Activated CD8-positive, alpha-beta memory T cell treated with anti-CD3 and anti-CD28 coated beads for 24 hours (primary cell): ENCODE measurements at regions not wholly inside any gene's neighbourhood (a gene's known extent, or its start where the extent isn't known, plus 50 kb on each side); places are given as distances from the start of the nearest gene placed in this dataset.

ENCODE experiments used
- DNase-seq: peaks from one replicate; pipeline ENCODE4 v3.0.0-alpha.2; 2020

- no peak for DNase-seq
These were observed 617.8 kb downstream of the MRPL39 start for GRCh38 chr21:24989516-24989915.

DNA sequence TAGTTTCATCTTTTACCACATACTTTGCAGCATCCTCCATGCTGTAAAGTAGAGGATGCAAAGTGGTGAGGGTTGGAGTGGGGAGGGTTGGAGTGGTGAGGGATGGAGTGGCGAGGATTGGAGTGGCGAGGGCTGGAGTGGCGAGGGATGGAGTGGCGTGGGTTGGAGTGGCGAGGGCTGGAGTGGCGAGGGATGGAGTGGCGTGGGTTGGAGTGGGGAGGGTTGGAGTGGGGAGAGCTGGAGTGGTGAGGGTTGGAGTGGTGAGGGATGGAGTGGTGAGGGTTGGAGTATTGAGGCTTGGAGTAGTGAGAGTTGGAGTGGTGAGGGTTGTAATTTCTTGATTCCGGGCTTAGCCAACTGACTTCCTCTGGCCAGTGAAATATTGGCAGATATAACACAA lies 618.3 kb downstream of the MRPL39 start:
- no peak for DNase-seq

DNA sequence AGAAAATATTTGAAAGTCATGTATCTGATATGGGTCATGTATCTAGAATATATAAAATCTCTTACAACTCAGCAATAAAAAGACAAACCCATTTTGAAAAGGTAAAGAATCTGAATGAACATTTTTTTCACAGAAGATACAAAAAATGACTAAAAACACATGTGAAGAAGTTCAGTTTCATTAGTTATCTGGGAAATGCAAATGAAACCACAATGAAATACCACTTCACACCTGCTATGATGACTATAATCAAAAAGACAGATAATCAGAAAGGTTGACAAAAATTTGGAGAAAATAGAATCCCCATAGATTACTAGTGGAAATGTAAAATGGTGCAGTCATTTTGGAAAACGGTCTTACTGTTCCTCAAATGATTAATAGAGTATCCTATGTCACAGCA lies 631.0 kb downstream of the MRPL39 start:
- no peak for DNase-seq

GRCh38 chr21:24969068-24969467 lies 638.2 kb downstream of the MRPL39 start:
- no peak for DNase-seq

- no peak for DNase-seq
These were observed 651.9 kb downstream of the MRPL39 start for GRCh38 chr21:24955275-24955961.

DNA sequence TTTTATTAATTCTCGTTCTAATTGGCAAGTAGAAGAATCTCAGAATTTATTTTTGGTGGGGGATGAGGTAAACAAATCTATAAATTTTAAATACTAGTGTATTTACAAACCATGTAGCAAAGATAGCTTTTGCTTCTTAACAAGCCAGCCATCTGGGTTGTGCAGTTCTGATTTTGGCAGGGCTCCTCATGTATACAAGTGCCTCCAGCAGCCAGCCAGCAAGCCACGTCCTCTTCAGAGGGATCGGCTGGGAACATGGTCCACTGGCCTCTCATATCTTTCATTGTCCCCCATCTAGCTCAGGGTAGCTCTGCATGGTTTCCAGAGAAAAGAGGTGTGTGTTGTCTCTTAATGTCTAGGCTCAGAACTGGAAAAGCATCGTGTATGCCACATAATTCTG lies 659.1 kb downstream of the MRPL39 start:
- no peak for DNase-seq

GRCh38 chr21:24945910-24946309 lies 661.4 kb downstream of the MRPL39 start:
- DNase-seq: no peak

- no peak for DNase-seq
These were observed 665.7 kb downstream of the MRPL39 start for GRCh38 chr21:24941316-24942185.

GRCh38 chr21:24939291-24939690 lies 668.0 kb downstream of the MRPL39 start:
- no peak for DNase-seq

DNA sequence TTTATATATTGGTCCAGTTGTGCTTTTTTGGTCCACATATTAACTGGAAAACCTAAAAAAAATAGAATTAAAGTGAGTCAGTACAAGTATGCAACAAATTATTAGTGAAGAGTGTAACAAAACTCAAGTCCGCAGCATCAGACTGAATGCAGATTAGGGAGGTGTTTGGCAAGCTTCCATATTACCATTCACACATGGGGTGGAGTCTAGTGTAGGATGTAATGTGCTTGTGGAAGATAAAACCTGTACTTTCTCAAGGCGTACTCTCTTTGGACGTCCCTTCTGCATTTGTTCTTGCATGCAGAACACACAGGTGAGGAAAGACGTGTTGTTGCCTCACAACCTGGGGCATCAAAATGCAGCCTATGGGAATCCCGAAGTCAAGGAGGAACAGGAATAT lies 668.7 kb downstream of the MRPL39 start:
- DNase-seq: no peak

DNA sequence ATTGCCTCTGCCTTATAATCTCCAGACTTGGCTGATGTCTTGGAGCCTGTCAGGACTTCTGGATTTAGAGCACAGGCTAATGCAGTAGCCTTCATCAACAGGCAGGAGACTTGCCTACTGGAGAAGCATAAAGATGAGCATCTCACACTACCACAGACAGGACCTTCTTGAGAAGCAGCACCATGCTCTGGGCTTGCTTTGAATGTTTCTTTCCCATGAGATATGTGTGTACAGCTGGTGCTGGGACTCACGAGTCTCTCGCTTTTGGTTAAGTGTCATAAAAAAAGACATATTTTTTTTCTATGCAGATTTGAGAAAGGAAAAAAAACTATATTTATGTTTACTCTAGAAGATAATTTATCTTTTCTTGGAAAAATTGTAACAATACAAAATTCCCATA lies 671.3 kb downstream of the MRPL39 start:
- no peak for DNase-seq

DNA sequence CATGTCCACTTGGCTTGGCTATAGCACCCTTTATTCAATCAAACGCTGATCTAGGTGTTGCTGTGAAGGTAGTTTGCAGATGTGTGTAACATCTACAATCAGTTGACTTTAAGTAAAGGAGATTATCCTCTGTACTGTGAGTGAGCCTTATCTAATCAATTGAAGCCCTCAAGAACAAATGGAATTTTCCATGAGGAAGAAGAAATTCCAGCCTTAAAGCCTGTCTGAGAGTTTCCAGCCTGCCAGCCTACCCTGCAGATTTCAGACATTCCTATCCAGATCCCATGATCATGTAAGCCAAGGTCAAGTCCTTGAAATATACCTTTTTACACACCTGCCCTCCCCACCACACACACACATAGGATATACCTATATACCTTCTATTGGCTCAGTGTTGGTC lies 696.7 kb downstream of the MRPL39 start:
- DNase-seq: no peak

- no peak for DNase-seq
These were observed 703.2 kb downstream of the MRPL39 start for GRCh38 chr21:24903994-24904635.

GRCh38 chr21:24899138-24899537 lies 708.1 kb downstream of the MRPL39 start:
- no peak for DNase-seq

DNA sequence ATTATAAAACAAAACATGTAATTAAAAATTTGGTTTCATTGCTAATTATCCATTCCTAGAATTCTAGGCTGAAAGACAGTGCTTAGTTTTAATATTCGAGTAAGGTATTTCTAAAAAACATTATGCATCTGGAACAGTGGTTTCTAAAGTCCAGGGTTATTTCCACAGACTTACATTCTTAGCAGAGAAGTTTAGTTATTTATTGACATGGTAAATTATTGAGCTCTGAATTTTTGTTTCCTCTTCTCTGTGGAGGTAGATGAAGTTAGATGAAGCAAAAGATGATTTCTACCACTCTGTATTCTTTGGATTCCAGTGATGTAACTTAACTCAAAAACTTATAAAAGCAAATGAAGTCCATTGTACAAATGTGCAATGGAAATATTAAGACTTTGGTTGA lies 709.4 kb downstream of the MRPL39 start:
- no peak for DNase-seq

DNA sequence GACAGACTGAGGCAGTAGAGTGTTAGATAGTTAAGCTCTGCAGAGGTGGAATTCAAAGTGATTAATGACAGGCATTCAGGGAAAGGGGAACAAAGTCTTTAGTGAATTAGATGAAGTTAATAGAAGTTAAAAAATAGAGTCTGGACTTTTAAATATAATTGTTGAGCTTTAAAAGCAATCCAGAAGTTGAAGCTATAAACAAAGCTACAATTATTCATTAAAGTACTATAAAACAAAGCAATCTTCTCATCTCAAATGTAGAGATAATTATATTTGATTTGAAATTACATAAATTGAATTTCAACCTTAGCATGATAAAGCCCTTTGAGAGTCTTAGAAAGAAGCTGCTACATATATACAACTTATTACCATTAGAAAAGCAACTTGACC lies 710.6 kb downstream of the MRPL39 start:
- DNase-seq: no peak

- no peak for DNase-seq
These were observed 711.2 kb downstream of the MRPL39 start for GRCh38 chr21:24895885-24896734.

DNA sequence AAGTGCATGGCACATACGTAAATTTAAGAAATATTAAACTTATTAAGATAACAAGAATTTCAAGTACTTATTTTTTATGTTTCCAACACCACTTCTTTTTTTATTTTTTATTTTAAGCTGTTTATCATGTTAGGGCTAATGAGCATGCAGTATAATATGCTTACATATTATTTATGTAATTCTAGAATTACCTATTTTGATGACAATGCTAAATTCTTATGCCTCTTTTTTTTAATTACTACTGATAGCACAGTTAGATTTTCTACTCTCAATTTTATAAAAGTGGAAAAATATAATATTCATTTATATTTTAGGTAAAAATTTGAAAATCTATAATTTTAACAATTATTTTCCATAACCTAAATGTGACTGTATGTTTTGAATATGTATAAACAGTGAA lies 713.0 kb downstream of the MRPL39 start:
- no peak for DNase-seq

- no peak for DNase-seq
These were observed 717.3 kb downstream of the MRPL39 start for GRCh38 chr21:24890021-24890420.

DNA sequence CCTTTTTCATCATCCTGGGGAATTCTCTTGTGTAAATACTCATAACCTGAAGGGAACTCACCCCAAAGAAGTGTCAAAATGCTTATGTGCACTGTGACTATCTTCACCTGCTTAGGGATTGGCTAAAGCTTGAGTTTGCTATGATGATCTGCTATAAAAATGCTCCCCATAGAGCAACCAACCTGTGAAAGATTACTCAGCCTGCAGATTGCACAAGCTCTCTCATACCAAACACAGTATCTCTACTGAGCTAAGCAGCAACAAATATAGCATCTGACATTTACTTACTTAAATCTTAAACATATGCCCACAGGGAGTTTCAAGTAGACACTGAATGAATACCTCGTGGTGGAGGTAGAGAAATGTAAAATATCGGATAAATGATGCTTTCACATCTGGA lies 725.8 kb downstream of the MRPL39 start:
- no peak for DNase-seq

GRCh38 chr21:24870633-24871032 lies 736.6 kb downstream of the MRPL39 start:
- no peak for DNase-seq

DNA sequence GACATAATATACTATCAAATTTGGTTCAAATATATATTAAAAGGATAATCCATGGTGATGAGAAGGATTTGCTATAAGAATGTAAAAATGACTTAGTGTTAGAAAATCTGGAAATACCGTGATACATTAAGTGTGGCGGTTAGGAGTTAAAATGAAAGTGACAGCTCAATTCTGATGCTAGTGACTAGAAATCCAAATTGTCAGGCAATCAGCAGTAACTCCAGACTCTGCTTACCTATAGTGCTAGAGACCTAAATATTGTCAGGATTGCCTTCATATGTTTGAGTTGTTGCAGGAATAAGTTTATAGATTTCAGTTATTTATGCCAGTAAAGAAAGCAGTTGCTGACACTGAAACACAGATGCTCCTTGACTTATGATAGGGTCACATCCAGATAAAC lies 737.4 kb downstream of the MRPL39 start:
- DNase-seq: no peak

GRCh38 chr21:24868117-24868516 lies 739.2 kb downstream of the MRPL39 start:
- DNase-seq: no peak
